ENCODE measurements at regions not wholly inside any gene's neighbourhood (a gene's known extent, or its start where the extent isn't known, plus 50 kb on each side); places are given as distances from the start of the nearest gene placed in this dataset.

DNA sequence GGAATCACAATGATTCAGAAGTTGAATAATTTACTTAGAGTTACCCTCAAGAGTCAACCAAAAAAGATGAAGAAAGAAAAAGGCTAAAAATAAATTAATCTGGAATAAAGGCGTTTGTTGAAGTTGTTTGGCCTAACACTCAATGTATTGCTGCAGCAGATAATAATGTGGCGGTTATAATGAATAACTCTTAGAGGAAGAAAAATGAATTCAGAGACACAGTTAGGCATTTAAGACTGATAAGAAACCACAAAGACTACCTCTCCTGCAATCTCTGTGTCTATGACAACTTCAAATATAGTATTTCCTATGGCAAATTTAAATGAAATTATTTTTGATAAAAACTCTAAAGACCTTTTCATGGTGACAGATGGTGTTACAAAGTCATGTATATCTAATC lies 1369.1 kb upstream of the AGA start:
- H3K27me3 ChIP-seq, result no peaks in the 10 kb centered on the region
- no peak for ATAC-seq
- H3K27ac ChIP-seq, result no peak overlapping the region
- H3K4me3 ChIP-seq, result no peak overlapping the region
- 45 to 59% methylated on average over 2 of the region's 2 CpGs for WGBS, 2 donors
- intact Hi-C loops (cut with DNase I), result no loop called here
- H3K4me1 ChIP-seq, result no peaks in the 10 kb centered on the region
- H3K36me3 ChIP-seq (replicated peaks in 1 of 2; ENCODE audit: insufficient read depth in 1 of 2, low read depth in 2 of 2), result no peaks in the 10 kb centered on the region
- DNase-seq, result no peak
- no peaks in the 10 kb centered on the region for H3K9me3 ChIP-seq
- TF ChIP-seq POLR2A (IDR thresholded peaks at IDR 0.05), result no peak
- TF ChIP-seq, protein P1, sequence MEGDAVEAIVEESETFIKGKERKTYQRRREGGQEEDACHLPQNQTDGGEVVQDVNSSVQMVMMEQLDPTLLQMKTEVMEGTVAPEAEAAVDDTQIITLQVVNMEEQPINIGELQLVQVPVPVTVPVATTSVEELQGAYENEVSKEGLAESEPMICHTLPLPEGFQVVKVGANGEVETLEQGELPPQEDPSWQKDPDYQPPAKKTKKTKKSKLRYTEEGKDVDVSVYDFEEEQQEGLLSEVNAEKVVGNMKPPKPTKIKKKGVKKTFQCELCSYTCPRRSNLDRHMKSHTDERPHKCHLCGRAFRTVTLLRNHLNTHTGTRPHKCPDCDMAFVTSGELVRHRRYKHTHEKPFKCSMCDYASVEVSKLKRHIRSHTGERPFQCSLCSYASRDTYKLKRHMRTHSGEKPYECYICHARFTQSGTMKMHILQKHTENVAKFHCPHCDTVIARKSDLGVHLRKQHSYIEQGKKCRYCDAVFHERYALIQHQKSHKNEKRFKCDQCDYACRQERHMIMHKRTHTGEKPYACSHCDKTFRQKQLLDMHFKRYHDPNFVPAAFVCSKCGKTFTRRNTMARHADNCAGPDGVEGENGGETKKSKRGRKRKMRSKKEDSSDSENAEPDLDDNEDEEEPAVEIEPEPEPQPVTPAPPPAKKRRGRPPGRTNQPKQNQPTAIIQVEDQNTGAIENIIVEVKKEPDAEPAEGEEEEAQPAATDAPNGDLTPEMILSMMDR (IDR thresholded peaks at IDR 0.05), result no peak

DNA sequence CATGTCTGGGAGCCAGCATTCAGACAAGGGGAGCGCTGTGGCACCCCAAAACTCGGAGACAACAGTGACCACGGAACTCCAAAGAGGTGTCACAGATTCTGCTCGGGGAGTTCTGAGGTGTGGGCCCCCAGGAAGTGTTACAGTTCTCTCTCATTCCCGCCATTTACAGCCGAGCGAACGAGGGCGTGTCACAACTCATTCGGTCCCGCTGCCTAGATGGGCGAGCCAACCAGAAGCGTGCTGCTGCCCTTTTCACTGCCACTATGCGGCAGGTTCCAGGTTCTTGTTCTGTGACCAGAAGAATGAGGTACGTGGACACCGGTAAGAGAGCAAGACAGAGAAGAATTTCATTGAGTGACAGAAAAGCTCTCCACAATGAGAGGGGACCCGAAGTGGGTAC lies 1370.6 kb upstream of the AGA start:
- Histone ChIP-seq H3K4me1 (no peaks in the 10 kb centered on the region), H3K27me3 (no peaks in the 10 kb centered on the region), H3K27ac (no peak overlapping the region), H3K9me3 (no peaks in the 10 kb centered on the region), H3K4me3 (no peak overlapping the region), H3K36me3 (replicated peaks in 1 of 2; ENCODE audit: insufficient read depth in 1 of 2, low read depth in 2 of 2) (no peaks in the 10 kb centered on the region)
- TF ChIP-seq POLR2A (IDR thresholded peaks at IDR 0.05), result no peak
- TF ChIP-seq, protein P1 (IDR thresholded peaks at IDR 0.05), result no peak
- intact Hi-C loops (cut with DNase I), result no loop called here
- no peak for DNase-seq
- 81 to 92% methylated on average over 14 to 17 of the region's 17 CpGs for WGBS, 2 donors
- ATAC-seq, result no peak

DNA sequence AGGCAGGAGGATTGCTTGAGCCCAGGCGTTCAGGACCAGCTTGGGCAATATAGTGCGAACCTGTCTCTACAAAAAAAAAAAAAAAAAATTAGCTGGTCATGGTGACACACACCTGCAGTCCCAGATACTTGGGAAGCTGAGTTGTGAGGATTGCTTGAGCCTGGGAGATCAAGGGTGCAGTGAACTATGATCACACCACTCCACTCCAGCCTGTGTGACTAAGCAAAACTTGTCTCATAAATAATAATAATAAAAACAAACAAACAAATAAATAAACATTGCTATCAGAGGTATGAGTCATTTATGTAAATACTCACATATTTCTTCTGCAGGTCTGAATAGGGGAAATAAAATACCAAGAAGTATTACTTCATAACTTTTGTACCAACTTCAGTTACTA lies 1372.7 kb upstream of the AGA start:
- no peak for DNase-seq
- TF ChIP-seq, protein P1 (IDR thresholded peaks at IDR 0.05), result no peak
- no peak for TF ChIP-seq POLR2A (IDR thresholded peaks at IDR 0.05)
- 60 to 77% methylated on average over 2 of the region's 2 CpGs for WGBS, 2 donors
- Histone ChIP-seq H3K4me3 (no peak overlapping the region), H3K4me1 (no peaks in the 10 kb centered on the region), H3K27me3 (no peaks in the 10 kb centered on the region), H3K36me3 (replicated peaks in 1 of 2; ENCODE audit: insufficient read depth in 1 of 2, low read depth in 2 of 2) (no peaks in the 10 kb centered on the region), H3K27ac (no peak overlapping the region), H3K9me3 (no peaks in the 10 kb centered on the region)
- no peak for ATAC-seq
- intact Hi-C loops (cut with DNase I), result no loop called here

DNA sequence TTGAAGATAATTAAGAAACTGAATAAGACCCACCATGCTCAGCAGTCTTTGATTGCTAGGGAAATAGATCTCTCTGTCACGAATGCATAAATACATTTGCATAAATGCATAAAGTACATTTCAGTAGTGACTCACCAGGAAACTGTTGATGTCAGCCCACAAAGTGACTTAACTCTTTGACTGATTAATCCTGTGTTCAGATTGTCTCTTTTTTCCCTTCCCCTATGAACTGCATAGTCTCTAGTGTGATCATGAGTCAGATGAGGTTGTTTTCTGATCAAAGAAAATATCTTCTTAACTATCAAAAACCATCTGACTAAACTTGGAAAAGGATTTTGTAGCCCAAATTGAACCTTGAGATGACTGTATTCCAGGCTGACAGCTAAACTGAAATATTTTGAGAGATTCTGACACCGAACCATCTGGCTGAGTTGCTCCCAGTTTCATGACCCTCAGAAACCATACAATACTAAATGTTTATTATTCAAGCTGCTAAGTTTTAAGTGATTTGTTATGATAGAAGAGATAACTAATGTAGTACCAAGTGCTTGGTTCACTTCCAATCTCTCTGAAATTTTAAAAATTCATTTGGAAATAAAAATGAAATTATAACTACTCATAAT lies 1381.5 kb upstream of the AGA start:
- H3K9me3 ChIP-seq, result no peaks in the 10 kb centered on the region
- H3K27ac ChIP-seq, result no peak overlapping the region
- TF ChIP-seq, protein P1 (IDR thresholded peaks at IDR 0.05), result no peak
- no peak for TF ChIP-seq POLR2A (IDR thresholded peaks at IDR 0.05)
- H3K27me3 ChIP-seq, result no peaks in the 10 kb centered on the region
- H3K36me3 ChIP-seq (replicated peaks in 1 of 2; ENCODE audit: insufficient read depth in 1 of 2, low read depth in 2 of 2), result no peaks in the 10 kb centered on the region
- WGBS, 2 donors, result 46 to 55% methylated on average over 2 of the region's 2 CpGs
- intact Hi-C loops (cut with DNase I), result no loop called here
- ATAC-seq, result no peak
- no peak overlapping the region for H3K4me3 ChIP-seq
- no peaks in the 10 kb centered on the region for H3K4me1 ChIP-seq
- no peak for DNase-seq

DNA sequence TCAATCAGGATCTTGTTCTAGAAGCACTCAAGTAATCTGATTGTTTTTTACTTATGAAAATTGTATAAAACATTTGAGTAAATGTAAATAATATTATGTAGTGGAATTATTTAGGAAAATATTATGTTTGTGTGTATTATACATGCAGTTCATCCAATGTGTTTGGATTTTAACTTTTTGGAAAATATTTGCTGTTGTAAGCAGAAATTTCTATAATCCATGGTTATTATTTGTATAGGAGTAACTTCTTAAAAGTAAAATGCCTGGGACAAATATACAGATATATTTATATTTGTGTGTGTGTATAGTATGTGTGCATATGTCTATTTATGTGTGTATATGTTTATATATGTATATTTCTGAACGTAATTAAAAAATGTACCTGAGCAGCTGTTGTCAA lies 1394.6 kb upstream of the AGA start:
- Histone ChIP-seq H3K27ac (no peak overlapping the region), H3K36me3 (replicated peaks in 1 of 2; ENCODE audit: insufficient read depth in 1 of 2, low read depth in 2 of 2) (no peaks in the 10 kb centered on the region), H3K27me3 (no peaks in the 10 kb centered on the region), H3K9me3 (no peaks in the 10 kb centered on the region), H3K4me3 (no peak overlapping the region), H3K4me1 (no peaks in the 10 kb centered on the region)
- no peak for TF ChIP-seq POLR2A (IDR thresholded peaks at IDR 0.05)
- TF ChIP-seq, protein P1 (IDR thresholded peaks at IDR 0.05), result no peak
- 58 to 74% methylated on average over 1 of the region's 1 CpG for WGBS, 2 donors
- ATAC-seq (no peak), DNase-seq (no peak)
- intact Hi-C loops (cut with DNase I), result no loop called here
